HG03432 (cell line): ENCODE measurements at regions not wholly inside any gene's neighbourhood (a gene's known extent, or its start where the extent isn't known, plus 50 kb on each side); places are given as distances from the start of the nearest gene placed in this dataset.
A peak's percentile ranks its signal among the peaks of the same experiment; 100 is the strongest.

Experiments
- ATAC-seq: cut with Tn5 transposase; IDR thresholded peaks from one replicate; pipeline ENCODE4 v1.9.1; 2021; ENCODE audit warnings: mild to moderate bottlenecking, moderate library complexity; ENCODE audit not compliant: unreplicated experiment

GRCh38 chr5:89260254-89260653, 377.3 kb upstream of the MEF2C start:
- no peak for ATAC-seq

- ATAC-seq: no peak
Observed at GRCh38 chr5:89255845-89256463, 373.0 kb upstream of the MEF2C start.

DNA sequence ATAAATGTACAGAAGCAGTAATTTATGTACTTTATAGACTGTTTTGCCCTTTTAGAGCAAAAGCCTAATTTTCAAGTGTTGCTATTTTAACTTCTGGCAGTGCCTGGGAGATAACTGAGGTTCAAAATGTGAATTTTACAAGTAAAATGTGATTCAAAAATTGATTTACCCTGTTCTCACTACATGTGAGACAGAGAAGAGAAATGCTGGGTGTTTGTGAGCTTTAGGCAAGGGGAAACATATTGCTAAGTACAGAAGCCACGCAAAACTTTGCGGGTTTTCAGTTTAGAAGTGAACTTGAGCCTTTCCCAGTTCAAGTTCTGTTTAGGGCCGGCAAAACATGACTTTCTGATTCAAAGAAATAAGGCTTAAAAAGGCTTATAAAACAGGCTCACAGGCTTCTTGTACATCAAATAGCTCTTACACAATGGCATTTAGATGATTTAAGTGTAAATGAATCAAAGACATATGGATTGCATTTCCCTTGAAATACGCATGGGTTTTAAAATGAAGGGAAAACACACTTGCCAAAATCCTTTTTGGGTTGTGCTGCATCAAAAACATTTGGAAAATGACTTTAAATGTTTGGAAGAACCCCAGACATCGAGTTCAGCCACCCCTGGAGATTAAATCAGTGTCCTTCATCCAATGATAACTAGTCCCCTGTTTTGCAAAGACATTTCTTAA, 370.8 kb upstream of the MEF2C start:
- no peak for ATAC-seq

DNA sequence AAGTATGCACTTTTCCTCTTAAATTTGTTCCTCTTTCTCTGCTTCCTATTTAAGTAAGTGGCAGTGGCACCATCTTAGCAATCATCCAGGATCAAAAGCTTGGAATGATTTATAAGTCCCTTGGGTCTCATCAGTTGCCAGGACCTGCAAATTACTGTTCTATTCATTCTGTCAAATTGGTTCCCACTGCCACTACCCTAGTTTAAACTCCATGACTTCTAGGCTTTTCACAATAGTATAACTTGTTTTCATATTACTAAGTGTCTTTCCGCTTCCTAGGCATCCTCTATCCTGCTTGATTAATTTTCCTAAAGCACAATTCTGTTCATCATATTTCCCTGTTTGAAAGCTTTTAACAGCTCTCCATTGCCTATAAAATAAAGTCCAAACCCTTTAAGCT, 363.9 kb upstream of the MEF2C start:
- ATAC-seq: no peak

DNA sequence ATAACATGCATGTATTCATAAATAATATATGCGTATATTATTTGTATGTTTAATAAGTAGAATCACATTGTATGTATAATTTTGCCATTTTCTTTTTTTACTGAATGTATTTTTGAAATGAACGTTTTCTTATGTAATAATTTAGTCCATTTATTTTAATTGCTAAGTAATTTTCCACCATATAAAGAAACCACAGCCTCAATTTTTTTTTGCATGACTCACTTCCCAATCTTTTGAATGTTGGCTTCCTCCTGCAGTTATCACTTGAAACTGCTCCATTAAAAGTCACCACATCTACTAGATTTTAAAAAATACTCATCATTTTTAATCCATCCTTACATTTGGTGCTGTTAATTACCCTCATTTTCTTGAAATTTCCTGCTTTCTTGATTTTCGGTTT, 363.3 kb upstream of the MEF2C start:
- ATAC-seq: no peak

- no peak for ATAC-seq
Observed at GRCh38 chr5:89243611-89244010, 360.6 kb upstream of the MEF2C start.

DNA sequence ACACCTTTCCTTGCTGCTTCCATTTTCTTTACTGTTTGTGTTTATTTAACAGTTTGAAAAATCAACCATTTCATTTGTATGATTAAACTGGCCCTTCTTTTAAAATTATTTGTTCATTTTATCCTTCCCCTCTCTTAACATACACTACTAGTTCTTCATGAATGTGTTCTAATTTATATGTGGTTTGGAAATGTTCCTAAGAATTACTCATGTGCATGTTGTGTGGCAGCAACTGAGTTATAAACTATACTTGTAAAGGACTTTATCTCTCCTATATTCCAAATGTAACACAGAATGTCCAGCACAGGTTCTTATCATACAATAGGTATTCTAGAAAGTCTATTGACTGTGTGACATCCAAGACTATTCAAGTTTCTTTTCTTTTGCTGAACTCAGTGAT, 358.2 kb upstream of the MEF2C start:
- no peak for ATAC-seq

- no peak for ATAC-seq
Observed at GRCh38 chr5:89236900-89237299, 353.9 kb upstream of the MEF2C start.

GRCh38 chr5:89233462-89233861, 350.5 kb upstream of the MEF2C start:
- ATAC-seq: no peak

DNA sequence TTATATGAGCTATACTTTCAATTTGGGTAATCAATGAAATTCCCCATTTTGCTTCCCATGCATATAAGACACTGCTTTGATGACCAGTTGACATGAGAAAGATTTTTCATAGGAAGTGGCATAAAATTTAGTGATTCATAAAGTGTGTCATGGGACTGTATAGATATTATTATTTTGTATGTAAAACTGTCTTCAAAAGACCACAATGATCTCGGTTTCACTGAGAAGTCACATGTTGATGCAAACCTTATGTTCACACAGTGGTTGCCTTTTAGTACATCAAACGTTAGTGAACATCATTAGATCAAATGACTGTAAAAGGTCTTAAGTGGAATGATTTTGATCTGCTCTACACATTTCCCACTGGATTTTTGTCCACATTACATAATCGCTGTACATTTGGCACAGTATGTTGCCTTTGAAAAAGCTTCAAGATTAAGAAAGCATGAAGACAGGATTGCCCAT, 349.2 kb upstream of the MEF2C start:
- ATAC-seq: peak; percentile 96

GRCh38 chr5:89230178-89230577, 347.2 kb upstream of the MEF2C start:
- no peak for ATAC-seq

DNA sequence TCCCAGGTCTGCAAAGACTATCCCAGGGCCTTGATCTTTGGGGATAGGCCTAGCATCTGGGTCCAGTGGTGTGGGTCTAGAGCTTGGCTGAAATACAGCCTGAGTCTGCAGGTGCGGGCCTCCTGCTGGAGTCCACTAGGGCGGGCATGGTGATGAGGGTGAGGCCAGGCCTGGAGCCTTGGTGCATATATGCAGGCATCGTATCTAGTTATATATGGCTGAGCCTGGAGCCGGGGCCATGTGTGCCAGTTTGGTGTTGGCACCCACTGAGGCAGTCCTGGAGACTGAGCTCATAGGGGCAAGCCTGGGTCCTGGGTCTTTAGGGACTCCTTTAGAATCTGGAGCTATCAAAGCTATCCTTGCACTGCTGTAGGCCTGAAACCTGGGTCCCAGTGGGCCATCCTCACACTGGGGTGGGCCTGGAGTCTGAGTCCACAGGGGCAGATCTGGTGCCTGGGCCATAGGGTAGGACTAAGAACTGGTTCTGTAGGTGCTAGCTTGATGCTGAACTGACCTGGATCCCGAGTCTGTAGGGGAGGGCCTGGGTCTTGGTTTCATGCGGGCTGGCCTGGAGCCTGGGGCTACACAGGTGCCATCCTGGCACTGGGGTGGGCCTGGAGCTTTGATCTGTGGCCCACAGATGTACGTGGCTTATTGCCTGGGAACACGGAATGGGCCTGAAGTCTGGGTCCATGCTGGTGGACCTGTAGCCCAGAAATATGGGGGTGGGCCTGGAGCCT, 346.5 kb upstream of the MEF2C start:
- ATAC-seq: no peak

- no peak for ATAC-seq
Observed at GRCh38 chr5:89228355-89228754, 345.4 kb upstream of the MEF2C start.

DNA sequence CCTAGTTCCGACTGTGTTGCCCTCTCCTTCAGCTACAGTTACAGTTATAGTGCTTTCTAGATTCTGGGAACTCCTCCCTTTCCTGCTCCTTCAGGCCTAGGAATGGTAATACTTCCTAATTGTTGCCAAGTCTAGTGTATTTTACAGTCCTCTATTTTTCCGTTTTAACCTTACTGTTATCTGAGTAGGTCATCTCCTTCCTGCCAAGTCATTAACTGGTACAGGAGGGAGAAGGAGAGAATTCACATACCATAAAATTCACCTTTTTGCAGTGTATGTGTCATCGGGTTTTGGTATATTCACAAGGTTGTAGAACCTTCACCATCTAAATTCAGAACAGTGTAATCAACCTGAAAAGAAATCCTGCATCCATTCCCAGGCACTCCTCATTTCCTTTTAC, 335.4 kb upstream of the MEF2C start:
- no peak for ATAC-seq

GRCh38 chr5:89216606-89217005, 333.6 kb upstream of the MEF2C start:
- ATAC-seq: no peak

DNA sequence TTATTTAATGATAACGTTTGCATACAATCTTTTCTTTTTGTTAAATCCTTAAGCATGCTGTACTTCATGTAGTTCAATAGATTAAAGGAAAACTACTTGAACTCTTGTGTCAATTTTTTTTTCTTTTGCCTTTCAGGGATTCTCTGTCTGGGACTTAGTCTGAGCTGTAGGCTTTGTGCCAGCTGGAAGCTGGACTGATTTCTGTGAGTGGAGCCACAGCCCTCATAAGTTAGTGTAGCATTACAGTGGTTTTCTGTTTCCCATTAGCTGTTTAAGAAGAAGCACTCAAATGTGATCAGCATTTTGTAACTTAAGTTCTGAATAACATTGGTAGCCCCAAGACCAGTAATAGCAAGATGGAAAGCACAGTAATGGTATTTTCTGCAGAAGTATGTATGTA, 330.6 kb upstream of the MEF2C start:
- ATAC-seq: no peak

DNA sequence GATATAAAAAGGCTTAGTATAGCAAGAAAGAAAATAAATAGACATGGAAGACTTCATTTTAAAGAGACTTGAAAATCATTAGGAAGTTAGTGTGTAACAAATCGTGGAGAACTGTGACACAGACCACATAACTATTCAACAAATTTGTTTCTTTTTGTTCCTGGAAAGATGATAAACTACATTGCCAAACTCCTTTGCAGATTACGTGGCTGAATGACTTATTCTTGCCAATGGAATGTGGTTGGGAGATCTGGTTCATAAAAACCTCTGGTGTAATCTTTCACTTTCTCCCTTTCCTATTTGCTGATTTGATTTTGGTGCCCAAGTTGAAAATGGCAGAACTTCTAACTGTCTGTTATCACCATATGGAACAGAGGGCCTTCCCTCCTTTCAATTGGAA, 328.9 kb upstream of the MEF2C start:
- ATAC-seq: no peak

DNA sequence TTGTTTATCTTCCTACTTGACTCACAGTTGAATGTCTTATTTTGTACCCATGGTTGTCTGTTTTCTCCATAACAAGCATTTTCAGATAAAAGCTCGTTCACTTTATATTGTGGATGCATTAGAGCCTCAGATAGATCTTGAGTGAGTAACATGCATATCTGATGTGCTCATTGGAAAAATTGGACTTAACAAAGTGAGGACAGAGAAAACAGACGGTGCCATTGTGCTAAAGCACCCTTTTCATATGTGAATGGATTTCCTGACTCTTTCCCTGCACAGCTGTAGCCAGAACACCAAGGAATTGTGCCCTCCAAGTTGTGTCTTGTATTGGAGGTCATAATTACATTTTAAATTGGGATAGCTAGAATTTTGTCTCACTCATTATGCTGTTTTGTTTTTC, 325.8 kb upstream of the MEF2C start:
- ATAC-seq: no peak

DNA sequence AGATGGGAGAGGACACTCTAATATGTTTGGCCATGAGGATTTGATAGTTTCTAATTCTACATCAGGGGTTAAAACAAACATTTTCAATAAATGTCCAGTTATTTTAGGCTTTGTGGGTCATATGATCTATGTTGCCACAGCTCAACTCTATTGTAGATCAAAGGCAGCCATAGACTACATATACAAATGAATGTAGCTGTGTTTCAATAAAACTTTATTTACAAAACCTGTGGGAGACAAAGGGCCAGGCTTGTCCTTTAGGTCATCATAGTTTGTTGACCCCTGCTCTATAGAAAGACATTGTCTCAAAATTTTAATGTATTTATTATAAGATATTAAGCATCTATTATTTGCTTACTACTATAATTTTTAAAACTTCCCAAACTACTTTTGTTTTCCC, 325.4 kb upstream of the MEF2C start:
- no peak for ATAC-seq

DNA sequence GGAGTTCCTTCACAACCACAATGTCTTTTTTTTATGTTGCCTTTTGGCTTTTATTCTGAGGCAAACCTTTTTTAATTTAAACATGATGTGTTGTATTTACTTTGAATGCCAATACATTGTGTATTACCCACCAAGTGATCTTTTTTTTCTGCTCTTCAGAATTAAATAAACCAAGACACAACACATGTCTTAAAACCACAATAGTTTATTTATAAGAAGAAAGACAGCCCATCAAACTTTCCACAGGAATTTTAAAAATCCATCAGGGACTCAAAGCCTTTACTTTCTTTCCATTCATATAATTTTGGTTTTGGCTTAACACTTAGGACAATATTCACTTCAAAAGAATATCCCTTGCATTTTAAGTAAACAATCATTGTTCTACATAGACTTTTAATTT, 321.8 kb upstream of the MEF2C start:
- ATAC-seq: no peak

- ATAC-seq: no peak
Observed at GRCh38 chr5:89203611-89204010, 320.6 kb upstream of the MEF2C start.

- ATAC-seq: no peak
Observed at GRCh38 chr5:89200899-89201298, 317.9 kb upstream of the MEF2C start.
